CD4-positive, CD25-positive, alpha-beta regulatory T cell (primary cell): ENCODE measurements at regions not wholly inside any gene's neighbourhood (a gene's known extent, or its start where the extent isn't known, plus 50 kb on each side); places are given as distances from the start of the nearest gene placed in this dataset.

Experiments used
- ATAC-seq, 2 donors: fragments of 150-1000 bp; cut with Tn5 transposase; one replicate each; pipeline ENCODE4 v1.10.0; 2021; ENCODE audit warnings: low read depth in 2 of 2, moderate number of reproducible peaks in 2 of 2, moderate library complexity in 1 of 2
- DNase-seq, 3 donors: peaks; one replicate each; pipeline versions ENCODE4 v3.0.0 to v3.0.0-alpha.2; 2012 to 2022; ENCODE audit warnings: mixed read lengths in 1 of 3
- H3K27ac ChIP-seq: one replicate; pipeline ENCODE4 v1.7.0; 2013; ENCODE audit warnings: mild to moderate bottlenecking, low read length; ENCODE audit not compliant: insufficient read depth, poor library complexity, severe bottlenecking
- H3K27me3 ChIP-seq: one replicate; pipeline ENCODE4 v1.7.0; 2013; ENCODE audit warnings: low read length; ENCODE audit not compliant: control insufficient read depth, insufficient read depth
- H3K36me3 ChIP-seq: one replicate; pipeline ENCODE4 v1.7.0; 2013; ENCODE audit warnings: mild to moderate bottlenecking, low read length, moderate library complexity; ENCODE audit not compliant: control insufficient read depth, insufficient read depth
- H3K4me1 ChIP-seq: 2 replicates; pipeline ENCODE4 v1.7.0; 2013; ENCODE audit warnings: mild to moderate bottlenecking, low read length; ENCODE audit not compliant: insufficient read depth, control insufficient read depth, poor library complexity, severe bottlenecking
- H3K4me3 ChIP-seq: one replicate; pipeline ENCODE4 v1.7.0; 2013; ENCODE audit warnings: low read depth, mild to moderate bottlenecking, low read length, moderate library complexity
- H3K9me3 ChIP-seq, 2 experiments: 1 replicate in 1 of 2; 2 replicates in 1 of 2; pipeline ENCODE4 v1.7.0; 2013; ENCODE audit warnings: low read length in 2 of 2, mild to moderate bottlenecking in 1 of 2, moderate library complexity in 1 of 2; ENCODE audit not compliant: control insufficient read depth in 2 of 2
- H3K27ac Mint-ChIP-seq, 3 donors: one replicate each; pipeline ENCODE4 v1.8.0; 2020 to 2022; ENCODE audit warnings: mild to moderate bottlenecking in 3 of 3, mixed read lengths in 3 of 3, moderate library complexity in 2 of 3
- H3K27me3 Mint-ChIP-seq: one replicate; pipeline ENCODE4 v1.8.0; 2022; ENCODE audit warnings: mild to moderate bottlenecking, mixed read lengths
- H3K36me3 Mint-ChIP-seq: one replicate; pipeline ENCODE4 v1.8.0; 2020; ENCODE audit warnings: mixed read lengths
- H3K4me1 Mint-ChIP-seq, 4 donors: one replicate each; pipeline ENCODE4 v1.8.0; 2020 to 2022; ENCODE audit warnings: mixed read lengths in 4 of 4, mild to moderate bottlenecking in 1 of 4
- H3K4me3 Mint-ChIP-seq, 4 donors: one replicate each; pipeline ENCODE4 v1.8.0; 2020 to 2022; ENCODE audit warnings: mild to moderate bottlenecking in 4 of 4, mixed read lengths in 4 of 4, moderate library complexity in 3 of 4
- H3K9me3 Mint-ChIP-seq, 7 donors: one replicate each; pipeline ENCODE4 v1.8.0; 2020 to 2022; ENCODE audit warnings: mixed read lengths in 7 of 7, mild to moderate bottlenecking in 3 of 7, moderate library complexity in 2 of 7

- no peaks in the 10 kb centered on the region for H3K4me1 Mint-ChIP-seq
- peaks cover 0 to 2% (median 0%) of the 10 kb centered on the region in 7 donors for H3K9me3 Mint-ChIP-seq
- H3K36me3 Mint-ChIP-seq: no peaks in the 10 kb centered on the region
- ATAC-seq: no peak
- no peaks in the 10 kb centered on the region for H3K4me1 ChIP-seq
- H3K4me3 Mint-ChIP-seq: no peak overlapping the region
- no peak overlapping the region for H3K27ac ChIP-seq
- peaks cover 15% of the 10 kb centered on the region for H3K27me3 Mint-ChIP-seq
- no peak overlapping the region for H3K4me3 ChIP-seq
- H3K27ac Mint-ChIP-seq: no peak overlapping the region
- no peak for DNase-seq
- no peaks in the 10 kb centered on the region for H3K36me3 ChIP-seq
- no peaks in the 10 kb centered on the region for H3K27me3 ChIP-seq
- H3K9me3 ChIP-seq: no peaks in the 10 kb centered on the region
Observed at GRCh38 chr2:239495791-239496233, 95.0 kb upstream of the HDAC4 start.

GRCh38 chr2:239495175-239495574 lies 94.4 kb upstream of the HDAC4 start:
- no peaks in the 10 kb centered on the region for H3K36me3 ChIP-seq
- ATAC-seq: no peak
- no peak overlapping the region for H3K27ac Mint-ChIP-seq
- H3K4me3 Mint-ChIP-seq: no peak overlapping the region
- H3K4me1 ChIP-seq: no peaks in the 10 kb centered on the region
- no peaks in the 10 kb centered on the region for H3K27me3 ChIP-seq
- H3K27me3 Mint-ChIP-seq: peaks cover 15% of the 10 kb centered on the region
- no peak overlapping the region for H3K4me3 ChIP-seq
- no peaks in the 10 kb centered on the region for H3K4me1 Mint-ChIP-seq
- no peaks in the 10 kb centered on the region for H3K36me3 Mint-ChIP-seq
- peaks cover 0 to 2% (median 0%) of the 10 kb centered on the region in 7 donors for H3K9me3 Mint-ChIP-seq
- DNase-seq: no peak
- no peak overlapping the region for H3K27ac ChIP-seq
- H3K9me3 ChIP-seq: no peaks in the 10 kb centered on the region

GRCh38 chr2:239494578-239494977 lies 93.8 kb upstream of the HDAC4 start:
- Mint-ChIP-seq H3K27ac (no peak overlapping the region), H3K36me3 (no peaks in the 10 kb centered on the region), H3K4me1 (no peaks in the 10 kb centered on the region), H3K27me3 (peaks cover 15% of the 10 kb centered on the region), H3K4me3 (no peak overlapping the region), H3K9me3 (peaks cover 0 to 2% (median 0%) of the 10 kb centered on the region in 7 donors)
- Histone ChIP-seq H3K4me1 (no peaks in the 10 kb centered on the region), H3K36me3 (no peaks in the 10 kb centered on the region), H3K9me3 (no peaks in the 10 kb centered on the region), H3K27ac (no peak overlapping the region), H3K4me3 (no peak overlapping the region), H3K27me3 (no peaks in the 10 kb centered on the region)
- ATAC-seq: no peak
- no peak for DNase-seq

GRCh38 chr2:239489481-239489880 lies 88.7 kb upstream of the HDAC4 start:
- ATAC-seq (no peak), DNase-seq (no peak)
- no peaks in the 10 kb centered on the region for H3K9me3 ChIP-seq
- Mint-ChIP-seq H3K27ac (no peak overlapping the region), H3K36me3 (no peaks in the 10 kb centered on the region), H3K27me3 (peaks cover 5% of the 10 kb centered on the region), H3K9me3 (no peaks in the 10 kb centered on the region), H3K4me1 (no peaks in the 10 kb centered on the region), H3K4me3 (no peak overlapping the region)
- H3K27ac ChIP-seq: no peak overlapping the region
- H3K4me1 ChIP-seq: no peaks in the 10 kb centered on the region
- H3K4me3 ChIP-seq: no peak overlapping the region
- no peaks in the 10 kb centered on the region for H3K36me3 ChIP-seq
- H3K27me3 ChIP-seq: no peaks in the 10 kb centered on the region

GRCh38 chr2:239488125-239488524 lies 87.3 kb upstream of the HDAC4 start:
- ATAC-seq: no peak
- Histone ChIP-seq H3K27me3 (no peaks in the 10 kb centered on the region), H3K4me1 (no peaks in the 10 kb centered on the region), H3K9me3 (no peaks in the 10 kb centered on the region), H3K36me3 (no peaks in the 10 kb centered on the region), H3K27ac (no peak overlapping the region), H3K4me3 (no peak overlapping the region)
- no peak for DNase-seq
- Mint-ChIP-seq H3K9me3 (no peaks in the 10 kb centered on the region), H3K27me3 (peaks cover 3% of the 10 kb centered on the region), H3K4me1 (no peaks in the 10 kb centered on the region), H3K36me3 (no peaks in the 10 kb centered on the region), H3K4me3 (no peak overlapping the region), H3K27ac (no peak overlapping the region)

- no peak overlapping the region for H3K4me3 Mint-ChIP-seq
- Histone ChIP-seq H3K36me3 (no peaks in the 10 kb centered on the region), H3K4me1 (no peaks in the 10 kb centered on the region), H3K4me3 (no peak overlapping the region), H3K9me3 (no peaks in the 10 kb centered on the region), H3K27me3 (no peaks in the 10 kb centered on the region), H3K27ac (no peak overlapping the region)
- no peak for DNase-seq
- no peak for ATAC-seq
- H3K9me3 Mint-ChIP-seq: no peaks in the 10 kb centered on the region
- H3K4me1 Mint-ChIP-seq: no peaks in the 10 kb centered on the region
- no peaks in the 10 kb centered on the region for H3K27me3 Mint-ChIP-seq
- H3K27ac Mint-ChIP-seq: no peak overlapping the region
- no peaks in the 10 kb centered on the region for H3K36me3 Mint-ChIP-seq
Observed at GRCh38 chr2:239487272-239487671, 86.5 kb upstream of the HDAC4 start.

GRCh38 chr2:239485622-239486021 lies 84.8 kb upstream of the HDAC4 start:
- H3K27ac ChIP-seq: no peak overlapping the region
- DNase-seq (no peak), ATAC-seq (no peak)
- H3K4me1 ChIP-seq: no peaks in the 10 kb centered on the region
- no peaks in the 10 kb centered on the region for H3K27me3 ChIP-seq
- H3K27ac Mint-ChIP-seq: no peak overlapping the region
- no peak overlapping the region for H3K4me3 ChIP-seq
- H3K4me1 Mint-ChIP-seq: no peaks in the 10 kb centered on the region
- H3K36me3 ChIP-seq: no peaks in the 10 kb centered on the region
- H3K9me3 Mint-ChIP-seq: no peaks in the 10 kb centered on the region
- no peak overlapping the region for H3K4me3 Mint-ChIP-seq
- H3K27me3 Mint-ChIP-seq: peaks cover 4% of the 10 kb centered on the region
- H3K36me3 Mint-ChIP-seq: no peaks in the 10 kb centered on the region
- H3K9me3 ChIP-seq: no peaks in the 10 kb centered on the region

- Histone ChIP-seq H3K27me3 (no peaks in the 10 kb centered on the region), H3K27ac (no peak overlapping the region), H3K9me3 (no peaks in the 10 kb centered on the region), H3K4me3 (no peak overlapping the region), H3K4me1 (no peaks in the 10 kb centered on the region), H3K36me3 (no peaks in the 10 kb centered on the region)
- DNase-seq (no peak), ATAC-seq (no peak)
- no peaks in the 10 kb centered on the region for H3K36me3 Mint-ChIP-seq
- no peak overlapping the region for H3K4me3 Mint-ChIP-seq
- H3K27me3 Mint-ChIP-seq: peaks cover 4% of the 10 kb centered on the region
- no peaks in the 10 kb centered on the region for H3K4me1 Mint-ChIP-seq
- no peak overlapping the region for H3K27ac Mint-ChIP-seq
- no peaks in the 10 kb centered on the region for H3K9me3 Mint-ChIP-seq
Observed at GRCh38 chr2:239484571-239485355, 83.9 kb upstream of the HDAC4 start.
